ENCODE measurements at regions not wholly inside any gene's neighbourhood (a gene's known extent, or its start where the extent isn't known, plus 50 kb on each side); places are given as distances from the start of the nearest gene placed in this dataset.

GRCh38 chr2:111664275-111664850, 219.6 kb downstream of the ANAPC1 start:
- 96% methylated on average over 4 of the region's 4 CpGs for WGBS
- DNase-seq (ENCODE audit: low read depth in 6 of 9, low spot score in 9 of 9): no peak

GRCh38 chr2:111665011-111665410, 219.0 kb downstream of the ANAPC1 start:
- 96% methylated on average over 7 of the region's 7 CpGs for WGBS

More at GRCh38 chr2:111664275-111664850, 219.6 kb downstream of the ANAPC1 start:
- Histone ChIP-seq H3K4me3 (ENCODE audit: low read length in 2 of 2) (no peak overlapping the region), H3K36me3 (ENCODE audit: control insufficient read depth in 2 of 2, insufficient read depth in 2 of 2, low read length in 1 of 2) (no peaks in the 10 kb centered on the region), H3K9me3 (ENCODE audit: control insufficient read depth in 2 of 2, insufficient read depth in 1 of 2, low read length in 1 of 2) (peaks cover 0 to 8% of the 10 kb centered on the region in 2 donors), H3K27ac (ENCODE audit: low read depth in 1 of 2, low read length in 1 of 2) (no peak overlapping the region), H3K4me1 (ENCODE audit: control insufficient read depth in 2 of 2, insufficient read depth in 2 of 2, low read length in 2 of 2) (peaks cover 7 to 30% of the 10 kb centered on the region in 2 donors), H3K27me3 (ENCODE audit: control insufficient read depth in 2 of 2, insufficient read depth in 1 of 2, low read length in 1 of 2) (no peaks in the 10 kb centered on the region)

GRCh38 chr2:111665551-111666116, 218.4 kb downstream of the ANAPC1 start:
- Histone ChIP-seq H3K36me3 (ENCODE audit: control insufficient read depth in 2 of 2, insufficient read depth in 2 of 2, low read length in 1 of 2) (no peaks in the 10 kb centered on the region), H3K9me3 (ENCODE audit: control insufficient read depth in 2 of 2, insufficient read depth in 1 of 2, low read length in 1 of 2) (peaks cover 0 to 8% of the 10 kb centered on the region in 2 donors), H3K4me1 (ENCODE audit: control insufficient read depth in 2 of 2, insufficient read depth in 2 of 2, low read length in 2 of 2) (peaks cover 10 to 37% of the 10 kb centered on the region in 2 donors), H3K27ac (ENCODE audit: low read depth in 1 of 2, low read length in 1 of 2) (no peak overlapping the region), H3K27me3 (ENCODE audit: control insufficient read depth in 2 of 2, insufficient read depth in 1 of 2, low read length in 1 of 2) (no peaks in the 10 kb centered on the region), H3K4me3 (ENCODE audit: low read length in 2 of 2) (no peak overlapping the region)
- no peak for DNase-seq (ENCODE audit: low read depth in 6 of 9, low spot score in 9 of 9)
- 98% methylated on average over 3 of the region's 3 CpGs for WGBS

More at GRCh38 chr2:111665011-111665410, 219.0 kb downstream of the ANAPC1 start:
- Histone ChIP-seq H3K27ac (ENCODE audit: low read depth in 1 of 2, low read length in 1 of 2) (no peak overlapping the region), H3K9me3 (ENCODE audit: control insufficient read depth in 2 of 2, insufficient read depth in 1 of 2, low read length in 1 of 2) (peaks cover 0 to 8% of the 10 kb centered on the region in 2 donors), H3K27me3 (ENCODE audit: control insufficient read depth in 2 of 2, insufficient read depth in 1 of 2, low read length in 1 of 2) (no peaks in the 10 kb centered on the region), H3K4me3 (ENCODE audit: low read length in 2 of 2) (no peak overlapping the region), H3K36me3 (ENCODE audit: control insufficient read depth in 2 of 2, insufficient read depth in 2 of 2, low read length in 1 of 2) (no peaks in the 10 kb centered on the region), H3K4me1 (ENCODE audit: control insufficient read depth in 2 of 2, insufficient read depth in 2 of 2, low read length in 2 of 2) (peaks cover 6 to 31% of the 10 kb centered on the region in 2 donors)
- DNase-seq (ENCODE audit: low read depth in 6 of 9, low spot score in 9 of 9): no peak

- Histone ChIP-seq H3K4me3 (ENCODE audit: low read length in 2 of 2) (no peak overlapping the region), H3K4me1 (ENCODE audit: control insufficient read depth in 2 of 2, insufficient read depth in 2 of 2, low read length in 2 of 2) (peaks cover 14 to 42% of the 10 kb centered on the region in 2 donors), H3K36me3 (ENCODE audit: control insufficient read depth in 2 of 2, insufficient read depth in 2 of 2, low read length in 1 of 2) (no peaks in the 10 kb centered on the region), H3K9me3 (ENCODE audit: control insufficient read depth in 2 of 2, insufficient read depth in 1 of 2, low read length in 1 of 2) (peaks cover 0 to 8% of the 10 kb centered on the region in 2 donors), H3K27me3 (ENCODE audit: control insufficient read depth in 2 of 2, insufficient read depth in 1 of 2, low read length in 1 of 2) (no peaks in the 10 kb centered on the region), H3K27ac (ENCODE audit: low read depth in 1 of 2, low read length in 1 of 2) (no peak overlapping the region)
- DNase-seq (ENCODE audit: low read depth in 6 of 9, low spot score in 9 of 9): no peak
- WGBS: 99% methylated on average over 2 of the region's 2 CpGs
Measured at GRCh38 chr2:111666160-111666559, 217.8 kb downstream of the ANAPC1 start.

GRCh38 chr2:111667001-111667400, 217.0 kb downstream of the ANAPC1 start:
- no peak overlapping the region for H3K4me3 ChIP-seq (ENCODE audit: low read length in 2 of 2)
- WGBS: 95% methylated on average over 8 of the region's 8 CpGs
- H3K27ac ChIP-seq (ENCODE audit: low read depth in 1 of 2, low read length in 1 of 2): no peak overlapping the region

GRCh38 chr2:111667542-111668273, 216.3 kb downstream of the ANAPC1 start:
- 97% methylated on average over 3 of the region's 3 CpGs for whole genome bisulfite sequencing
- Histone ChIP-seq H3K27ac (ENCODE audit: low read depth in 1 of 2, low read length in 1 of 2) (no peak overlapping the region), H3K9me3 (ENCODE audit: control insufficient read depth in 2 of 2, insufficient read depth in 1 of 2, low read length in 1 of 2) (peaks cover 0 to 13% of the 10 kb centered on the region in 2 donors), H3K4me3 (ENCODE audit: low read length in 2 of 2) (no peak overlapping the region), H3K27me3 (ENCODE audit: control insufficient read depth in 2 of 2, insufficient read depth in 1 of 2, low read length in 1 of 2) (no peaks in the 10 kb centered on the region), H3K36me3 (ENCODE audit: control insufficient read depth in 2 of 2, insufficient read depth in 2 of 2, low read length in 1 of 2) (no peaks in the 10 kb centered on the region), H3K4me1 (ENCODE audit: control insufficient read depth in 2 of 2, insufficient read depth in 2 of 2, low read length in 2 of 2) (peaks cover 20 to 43% of the 10 kb centered on the region in 2 donors)
- DNase-seq (ENCODE audit: low read depth in 6 of 9, low spot score in 9 of 9): no peak

More at GRCh38 chr2:111667001-111667400, 217.0 kb downstream of the ANAPC1 start:
- Histone ChIP-seq H3K27me3 (ENCODE audit: control insufficient read depth in 2 of 2, insufficient read depth in 1 of 2, low read length in 1 of 2) (no peaks in the 10 kb centered on the region), H3K4me1 (ENCODE audit: control insufficient read depth in 2 of 2, insufficient read depth in 2 of 2, low read length in 2 of 2) (peaks cover 20 to 50% of the 10 kb centered on the region in 2 donors), H3K9me3 (ENCODE audit: control insufficient read depth in 2 of 2, insufficient read depth in 1 of 2, low read length in 1 of 2) (peaks cover 0 to 13% of the 10 kb centered on the region in 2 donors), H3K36me3 (ENCODE audit: control insufficient read depth in 2 of 2, insufficient read depth in 2 of 2, low read length in 1 of 2) (no peaks in the 10 kb centered on the region)
- DNase-seq (ENCODE audit: low read depth in 6 of 9, low spot score in 9 of 9): no peak

GRCh38 chr2:111668274-111668616, 215.7 kb downstream of the ANAPC1 start:
- no peak overlapping the region for H3K27ac ChIP-seq (ENCODE audit: low read depth in 1 of 2, low read length in 1 of 2)
- peaks cover 20 to 37% of the 10 kb centered on the region in 2 donors for H3K4me1 ChIP-seq (ENCODE audit: control insufficient read depth in 2 of 2, insufficient read depth in 2 of 2, low read length in 2 of 2)
- H3K4me3 ChIP-seq (ENCODE audit: low read length in 2 of 2): no peak overlapping the region
- H3K9me3 ChIP-seq (ENCODE audit: control insufficient read depth in 2 of 2, insufficient read depth in 1 of 2, low read length in 1 of 2): peaks cover 0 to 13% of the 10 kb centered on the region in 2 donors
- H3K36me3 ChIP-seq (ENCODE audit: control insufficient read depth in 2 of 2, insufficient read depth in 2 of 2, low read length in 1 of 2): no peaks in the 10 kb centered on the region
- DNase-seq (ENCODE audit: low read depth in 6 of 9, low spot score in 9 of 9): no peak
- WGBS: 95% methylated on average over 4 of the region's 4 CpGs
- H3K27me3 ChIP-seq (ENCODE audit: control insufficient read depth in 2 of 2, insufficient read depth in 1 of 2, low read length in 1 of 2): no peaks in the 10 kb centered on the region

GRCh38 chr2:111668741-111669140, 215.3 kb downstream of the ANAPC1 start:
- H3K27ac ChIP-seq (ENCODE audit: low read depth in 1 of 2, low read length in 1 of 2): no peak overlapping the region
- H3K9me3 ChIP-seq (ENCODE audit: control insufficient read depth in 2 of 2, insufficient read depth in 1 of 2, low read length in 1 of 2): peaks cover 0 to 13% of the 10 kb centered on the region in 2 donors
- DNase-seq (ENCODE audit: low read depth in 6 of 9, low spot score in 9 of 9): no peak
- no peaks in the 10 kb centered on the region for H3K27me3 ChIP-seq (ENCODE audit: control insufficient read depth in 2 of 2, insufficient read depth in 1 of 2, low read length in 1 of 2)
- WGBS: 96% methylated on average over 5 of the region's 5 CpGs
- no peaks in the 10 kb centered on the region for H3K36me3 ChIP-seq (ENCODE audit: control insufficient read depth in 2 of 2, insufficient read depth in 2 of 2, low read length in 1 of 2)
- no peak overlapping the region for H3K4me3 ChIP-seq (ENCODE audit: low read length in 2 of 2)
- peaks cover 20 to 37% of the 10 kb centered on the region in 2 donors for H3K4me1 ChIP-seq (ENCODE audit: control insufficient read depth in 2 of 2, insufficient read depth in 2 of 2, low read length in 2 of 2)

Measured in thymus (tissue), 11 donors.